ENCODE measurements at regions not wholly inside any gene's neighbourhood (a gene's known extent, or its start where the extent isn't known, plus 50 kb on each side); places are given as distances from the start of the nearest gene placed in this dataset.

GRCh38 chr4:142913034-142913433, 66.9 kb upstream of the INPP4B start:
- peak; percentile 76 for TF ChIP-seq POLR2AphosphoS5 (IDR thresholded peaks at IDR 0.05)
- TF ChIP-seq POLR2A (IDR thresholded peaks at IDR 0.05): no peak
- TF ChIP-seq, protein P1, sequence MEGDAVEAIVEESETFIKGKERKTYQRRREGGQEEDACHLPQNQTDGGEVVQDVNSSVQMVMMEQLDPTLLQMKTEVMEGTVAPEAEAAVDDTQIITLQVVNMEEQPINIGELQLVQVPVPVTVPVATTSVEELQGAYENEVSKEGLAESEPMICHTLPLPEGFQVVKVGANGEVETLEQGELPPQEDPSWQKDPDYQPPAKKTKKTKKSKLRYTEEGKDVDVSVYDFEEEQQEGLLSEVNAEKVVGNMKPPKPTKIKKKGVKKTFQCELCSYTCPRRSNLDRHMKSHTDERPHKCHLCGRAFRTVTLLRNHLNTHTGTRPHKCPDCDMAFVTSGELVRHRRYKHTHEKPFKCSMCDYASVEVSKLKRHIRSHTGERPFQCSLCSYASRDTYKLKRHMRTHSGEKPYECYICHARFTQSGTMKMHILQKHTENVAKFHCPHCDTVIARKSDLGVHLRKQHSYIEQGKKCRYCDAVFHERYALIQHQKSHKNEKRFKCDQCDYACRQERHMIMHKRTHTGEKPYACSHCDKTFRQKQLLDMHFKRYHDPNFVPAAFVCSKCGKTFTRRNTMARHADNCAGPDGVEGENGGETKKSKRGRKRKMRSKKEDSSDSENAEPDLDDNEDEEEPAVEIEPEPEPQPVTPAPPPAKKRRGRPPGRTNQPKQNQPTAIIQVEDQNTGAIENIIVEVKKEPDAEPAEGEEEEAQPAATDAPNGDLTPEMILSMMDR (IDR thresholded peaks at IDR 0.05): no peak

Data from prostate gland (tissue), 2 donors.